ENCODE measurements at regions not wholly inside any gene's neighbourhood (a gene's known extent, or its start where the extent isn't known, plus 50 kb on each side); places are given as distances from the start of the nearest gene placed in this dataset.

DNA sequence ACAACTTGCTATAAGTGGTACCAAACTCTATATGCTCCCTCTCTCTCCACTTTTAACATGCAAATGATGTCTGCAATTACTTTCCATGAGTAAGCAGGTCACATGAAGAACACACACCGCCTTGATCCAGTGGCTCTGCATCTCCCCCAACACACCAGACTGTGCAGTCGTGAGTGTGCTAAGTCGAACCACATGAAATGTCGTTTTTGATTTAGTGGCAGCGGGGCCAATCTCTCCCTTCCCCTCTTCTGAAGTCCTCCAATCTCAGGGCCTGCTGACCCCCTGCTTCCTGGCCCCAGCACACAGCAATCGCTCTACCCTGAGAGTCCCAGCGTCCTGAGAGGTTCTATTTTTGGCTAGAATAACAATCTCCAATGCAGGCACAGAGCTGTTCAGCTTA, 312.5 kb downstream of the SHQ1 start:
- intact Hi-C loops (cut with DNase I; ENCODE audit: low total_unique reads) = no loop called here
- Histone ChIP-seq H3K9me3 (no peaks in the 10 kb centered on the region), H3K27ac (no peak overlapping the region), H3K27me3 (no peaks in the 10 kb centered on the region), H3K4me3 (no peak overlapping the region), H3K4me1 (no peaks in the 10 kb centered on the region), H3K36me3 (no peaks in the 10 kb centered on the region)
- DNase-seq = no peak
- in situ Hi-C loops (cut with MboI; ENCODE audit: low sequenced_read_pairs in 4 of 4) = no loop called here
- no peak for ATAC-seq
- TF ChIP-seq, protein P1, sequence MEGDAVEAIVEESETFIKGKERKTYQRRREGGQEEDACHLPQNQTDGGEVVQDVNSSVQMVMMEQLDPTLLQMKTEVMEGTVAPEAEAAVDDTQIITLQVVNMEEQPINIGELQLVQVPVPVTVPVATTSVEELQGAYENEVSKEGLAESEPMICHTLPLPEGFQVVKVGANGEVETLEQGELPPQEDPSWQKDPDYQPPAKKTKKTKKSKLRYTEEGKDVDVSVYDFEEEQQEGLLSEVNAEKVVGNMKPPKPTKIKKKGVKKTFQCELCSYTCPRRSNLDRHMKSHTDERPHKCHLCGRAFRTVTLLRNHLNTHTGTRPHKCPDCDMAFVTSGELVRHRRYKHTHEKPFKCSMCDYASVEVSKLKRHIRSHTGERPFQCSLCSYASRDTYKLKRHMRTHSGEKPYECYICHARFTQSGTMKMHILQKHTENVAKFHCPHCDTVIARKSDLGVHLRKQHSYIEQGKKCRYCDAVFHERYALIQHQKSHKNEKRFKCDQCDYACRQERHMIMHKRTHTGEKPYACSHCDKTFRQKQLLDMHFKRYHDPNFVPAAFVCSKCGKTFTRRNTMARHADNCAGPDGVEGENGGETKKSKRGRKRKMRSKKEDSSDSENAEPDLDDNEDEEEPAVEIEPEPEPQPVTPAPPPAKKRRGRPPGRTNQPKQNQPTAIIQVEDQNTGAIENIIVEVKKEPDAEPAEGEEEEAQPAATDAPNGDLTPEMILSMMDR (IDR thresholded peaks at IDR 0.05 in 4 of 5, conservative IDR thresholded peaks at IDR 0.05 in 1 of 5) = no peak
- no peak for TF ChIP-seq POLR2A (IDR thresholded peaks at IDR 0.05)

DNA sequence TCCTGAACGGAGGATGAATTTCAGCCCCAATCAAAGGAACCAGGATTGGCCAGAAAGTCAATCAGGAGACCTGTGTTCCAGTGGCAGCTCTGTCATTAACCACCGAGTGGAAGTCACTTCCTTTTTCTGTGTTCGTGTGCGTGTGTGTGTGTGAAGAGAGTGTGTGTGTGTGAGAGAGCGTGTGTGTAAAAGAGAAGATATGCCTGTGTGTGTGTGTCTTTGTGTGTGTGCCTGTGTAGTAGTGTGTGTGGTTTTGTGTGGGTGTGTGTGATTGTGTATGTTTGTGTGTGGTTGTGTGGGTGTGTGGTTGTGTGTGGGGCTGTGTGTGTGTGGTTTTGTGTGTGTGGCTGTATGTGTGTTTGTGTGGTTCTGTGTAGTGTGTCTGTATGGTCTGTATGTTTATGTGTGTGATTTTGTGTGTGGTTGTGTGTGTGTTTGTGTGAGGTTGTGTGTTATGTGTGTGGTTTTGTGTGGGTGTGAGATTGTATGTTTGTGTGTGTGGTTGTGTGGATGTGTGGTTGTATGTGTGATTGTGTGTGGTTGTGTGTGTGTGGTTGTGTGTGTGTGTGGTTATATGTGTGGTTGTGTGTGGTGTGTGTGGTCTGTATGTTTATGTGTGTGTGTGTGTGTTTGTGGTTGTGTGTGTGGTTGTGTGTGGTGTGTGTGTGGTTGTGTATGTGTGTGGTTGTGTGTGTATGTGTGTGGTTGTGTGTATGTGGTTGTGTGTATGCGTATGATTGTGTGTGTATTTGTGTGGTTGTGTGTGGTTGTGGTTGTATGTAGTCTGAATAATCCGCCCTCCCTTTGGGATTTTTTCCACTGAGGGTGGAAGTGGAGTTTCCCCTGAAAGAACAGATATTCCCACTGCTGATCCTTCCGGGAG, 314.4 kb downstream of the SHQ1 start:
- intact Hi-C loops (cut with DNase I; ENCODE audit: low total_unique reads) = no loop called here
- TF ChIP-seq, protein P1 (IDR thresholded peaks at IDR 0.05 in 4 of 5, conservative IDR thresholded peaks at IDR 0.05 in 1 of 5) = no peak
- no peak for TF ChIP-seq POLR2A (IDR thresholded peaks at IDR 0.05)
- H3K4me3 ChIP-seq = no peak overlapping the region
- H3K4me1 ChIP-seq = no peaks in the 10 kb centered on the region
- in situ Hi-C loops (cut with MboI; ENCODE audit: low sequenced_read_pairs in 4 of 4) = no loop called here
- no peaks in the 10 kb centered on the region for H3K9me3 ChIP-seq
- H3K27ac ChIP-seq = no peak overlapping the region
- no peaks in the 10 kb centered on the region for H3K36me3 ChIP-seq
- ATAC-seq (no peak), DNase-seq (no peak)
- H3K27me3 ChIP-seq = no peaks in the 10 kb centered on the region

DNA sequence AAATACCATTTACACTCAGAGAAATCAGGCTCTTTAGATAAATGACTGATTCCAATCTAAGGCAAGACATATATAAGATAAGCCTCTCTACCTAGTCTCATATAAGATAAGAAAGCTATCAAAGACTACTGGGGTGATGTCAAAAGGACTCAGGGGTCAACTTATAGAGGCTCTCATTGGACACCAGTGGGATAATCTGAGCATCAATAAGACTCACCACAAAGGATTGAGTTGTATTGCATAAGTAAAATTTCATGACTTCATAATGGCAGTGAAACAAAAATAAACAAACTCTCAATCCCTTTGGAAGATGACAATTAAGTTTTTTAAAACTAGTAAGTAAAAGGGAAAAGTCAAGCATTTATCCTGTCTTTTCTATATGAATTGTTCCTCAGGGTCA, 317.8 kb downstream of the SHQ1 start:
- in situ Hi-C loops (cut with MboI; ENCODE audit: low sequenced_read_pairs in 4 of 4) = no loop called here
- no peak for TF ChIP-seq POLR2A (IDR thresholded peaks at IDR 0.05)
- TF ChIP-seq, protein P1 (IDR thresholded peaks at IDR 0.05 in 4 of 5, conservative IDR thresholded peaks at IDR 0.05 in 1 of 5) = no peak
- ATAC-seq = no peak

DNA sequence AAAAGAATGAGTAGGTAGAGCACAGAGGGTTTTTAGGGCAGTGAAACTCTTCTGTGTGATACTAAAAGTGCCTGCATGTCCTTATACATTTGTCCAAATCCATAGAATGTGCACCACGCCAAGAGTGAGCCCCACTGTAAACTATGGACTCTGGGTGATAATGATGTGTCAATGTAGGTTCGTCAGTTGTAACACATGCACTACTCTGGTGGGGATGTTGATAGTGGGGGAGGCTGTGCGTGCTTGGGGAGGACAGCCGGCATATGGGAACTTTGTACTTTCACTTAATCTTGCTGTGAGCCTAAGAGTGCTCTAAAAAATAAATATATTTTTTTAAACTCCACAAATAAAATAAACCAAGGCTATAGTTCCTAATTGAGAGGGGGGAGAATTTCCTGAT, 319.2 kb downstream of the SHQ1 start:
- no peaks in the 10 kb centered on the region for H3K4me1 ChIP-seq
- no peaks in the 10 kb centered on the region for H3K9me3 ChIP-seq
- no peak overlapping the region for H3K27ac ChIP-seq
- intact Hi-C loops (cut with DNase I; ENCODE audit: low total_unique reads) = no loop called here
- no peaks in the 10 kb centered on the region for H3K27me3 ChIP-seq
- H3K36me3 ChIP-seq = no peaks in the 10 kb centered on the region
- no peak for DNase-seq
- no peak overlapping the region for H3K4me3 ChIP-seq
- in situ Hi-C loops (cut with MboI; ENCODE audit: low sequenced_read_pairs in 4 of 4) = no loop called here
- no peak for ATAC-seq
- TF ChIP-seq, protein P1 (IDR thresholded peaks at IDR 0.05 in 4 of 5, conservative IDR thresholded peaks at IDR 0.05 in 1 of 5) = no peak
- TF ChIP-seq POLR2A (IDR thresholded peaks at IDR 0.05) = no peak

More for the DNA sequence above, 317.8 kb downstream of the SHQ1 start:
- no peak for DNase-seq
- H3K4me3 ChIP-seq = no peak overlapping the region
- H3K27me3 ChIP-seq = no peaks in the 10 kb centered on the region
- intact Hi-C loops (cut with DNase I; ENCODE audit: low total_unique reads) = no loop called here
- H3K4me1 ChIP-seq = no peaks in the 10 kb centered on the region
- no peaks in the 10 kb centered on the region for H3K9me3 ChIP-seq
- H3K27ac ChIP-seq = no peak overlapping the region
- H3K36me3 ChIP-seq = no peaks in the 10 kb centered on the region

Data from gastrocnemius medialis (tissue), 4 donors.